ENCODE measurements at regions not wholly inside any gene's neighbourhood (a gene's known extent, or its start where the extent isn't known, plus 50 kb on each side); places are given as distances from the start of the nearest gene placed in this dataset.

DNA sequence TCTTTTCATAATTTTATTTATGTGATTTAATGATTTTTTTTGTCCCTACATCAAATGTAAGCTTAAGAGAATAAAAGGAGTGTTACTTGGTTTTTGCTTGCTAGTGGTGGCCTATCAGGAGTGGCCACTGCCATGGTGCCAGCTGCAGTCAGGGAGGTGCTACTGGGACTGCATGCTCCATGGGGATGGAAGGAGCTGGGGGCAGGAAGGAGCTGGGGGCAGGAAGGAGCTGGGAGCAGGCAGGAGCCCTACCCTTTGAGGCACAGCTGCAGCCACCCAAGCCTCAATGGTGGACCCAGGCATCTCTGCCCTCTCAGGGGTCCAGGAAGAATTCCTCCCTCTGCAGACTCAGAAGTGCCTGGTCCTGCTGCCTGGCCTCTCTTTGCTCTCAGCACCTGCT, 796.0 kb downstream of the SLC16A7 start:
- no peaks in the 10 kb centered on the region for H3K9me3 Mint-ChIP-seq
- H3K27ac Mint-ChIP-seq, result no peak overlapping the region
- no peaks in the 10 kb centered on the region for H3K36me3 Mint-ChIP-seq
- H3K27me3 Mint-ChIP-seq (ENCODE audit: low read depth), result no peaks in the 10 kb centered on the region
- H3K4me1 Mint-ChIP-seq, result no peaks in the 10 kb centered on the region
- DNase-seq (ENCODE audit: low spot score in 2 of 2, unreplicated experiment in 2 of 2), result no peak
- TF ChIP-seq, protein P1, sequence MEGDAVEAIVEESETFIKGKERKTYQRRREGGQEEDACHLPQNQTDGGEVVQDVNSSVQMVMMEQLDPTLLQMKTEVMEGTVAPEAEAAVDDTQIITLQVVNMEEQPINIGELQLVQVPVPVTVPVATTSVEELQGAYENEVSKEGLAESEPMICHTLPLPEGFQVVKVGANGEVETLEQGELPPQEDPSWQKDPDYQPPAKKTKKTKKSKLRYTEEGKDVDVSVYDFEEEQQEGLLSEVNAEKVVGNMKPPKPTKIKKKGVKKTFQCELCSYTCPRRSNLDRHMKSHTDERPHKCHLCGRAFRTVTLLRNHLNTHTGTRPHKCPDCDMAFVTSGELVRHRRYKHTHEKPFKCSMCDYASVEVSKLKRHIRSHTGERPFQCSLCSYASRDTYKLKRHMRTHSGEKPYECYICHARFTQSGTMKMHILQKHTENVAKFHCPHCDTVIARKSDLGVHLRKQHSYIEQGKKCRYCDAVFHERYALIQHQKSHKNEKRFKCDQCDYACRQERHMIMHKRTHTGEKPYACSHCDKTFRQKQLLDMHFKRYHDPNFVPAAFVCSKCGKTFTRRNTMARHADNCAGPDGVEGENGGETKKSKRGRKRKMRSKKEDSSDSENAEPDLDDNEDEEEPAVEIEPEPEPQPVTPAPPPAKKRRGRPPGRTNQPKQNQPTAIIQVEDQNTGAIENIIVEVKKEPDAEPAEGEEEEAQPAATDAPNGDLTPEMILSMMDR (IDR thresholded peaks at IDR 0.05; ENCODE audit: unreplicated experiment), result no peak
- H3K4me3 Mint-ChIP-seq, result no peak overlapping the region

DNA sequence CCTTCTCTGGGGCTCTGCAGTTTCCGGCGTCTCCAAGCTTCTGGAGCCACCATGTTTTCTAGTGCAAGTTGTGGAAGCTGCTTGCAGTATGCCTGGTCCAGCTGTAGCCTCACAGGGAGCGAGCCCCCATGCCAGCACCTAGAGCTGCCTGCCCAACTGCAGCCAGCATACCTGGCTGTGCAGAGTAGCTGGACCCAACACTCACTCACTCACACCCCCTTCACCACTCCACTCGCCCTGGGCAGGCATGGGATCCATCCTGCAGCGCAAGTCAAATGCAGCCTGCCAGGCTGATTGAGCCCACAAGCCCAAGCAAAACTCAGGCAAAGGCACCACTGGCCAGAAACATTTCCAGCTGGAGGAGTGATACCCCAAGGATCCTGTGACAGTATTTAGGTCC, 797.3 kb downstream of the SLC16A7 start:
- Mint-ChIP-seq H3K9me3 (no peaks in the 10 kb centered on the region), H3K27me3 (ENCODE audit: low read depth) (no peaks in the 10 kb centered on the region), H3K4me1 (no peaks in the 10 kb centered on the region), H3K27ac (no peak overlapping the region), H3K4me3 (no peak overlapping the region), H3K36me3 (no peaks in the 10 kb centered on the region)
- no peak for DNase-seq (ENCODE audit: low spot score in 2 of 2, unreplicated experiment in 2 of 2)
- TF ChIP-seq, protein P1 (IDR thresholded peaks at IDR 0.05; ENCODE audit: unreplicated experiment), result no peak

DNA sequence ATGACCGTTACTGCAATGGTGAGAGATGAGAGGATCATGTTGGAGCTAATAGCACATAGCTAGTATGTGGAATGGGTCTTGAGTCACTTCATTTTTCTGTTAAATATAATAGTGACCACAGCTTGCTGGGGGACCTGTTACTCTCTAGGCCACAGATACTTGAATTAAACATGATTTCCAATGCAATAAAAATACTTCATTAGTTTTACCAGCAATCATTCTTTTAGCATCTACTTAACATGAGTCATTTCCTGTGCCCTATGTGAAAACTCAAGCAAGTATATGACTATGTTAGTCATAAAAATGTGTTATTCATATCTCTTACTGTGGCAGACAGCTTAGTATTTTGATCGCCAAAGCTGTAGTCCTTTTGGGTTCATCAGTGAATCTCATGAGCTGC, 798.8 kb downstream of the SLC16A7 start:
- no peak overlapping the region for H3K4me3 Mint-ChIP-seq
- TF ChIP-seq, protein P1 (IDR thresholded peaks at IDR 0.05; ENCODE audit: unreplicated experiment), result no peak
- no peak for DNase-seq (ENCODE audit: low spot score in 2 of 2, unreplicated experiment in 2 of 2)
- no peak overlapping the region for H3K27ac Mint-ChIP-seq
- H3K9me3 Mint-ChIP-seq, result no peaks in the 10 kb centered on the region
- H3K4me1 Mint-ChIP-seq, result no peaks in the 10 kb centered on the region
- H3K36me3 Mint-ChIP-seq, result no peaks in the 10 kb centered on the region
- H3K27me3 Mint-ChIP-seq (ENCODE audit: low read depth), result no peaks in the 10 kb centered on the region

DNA sequence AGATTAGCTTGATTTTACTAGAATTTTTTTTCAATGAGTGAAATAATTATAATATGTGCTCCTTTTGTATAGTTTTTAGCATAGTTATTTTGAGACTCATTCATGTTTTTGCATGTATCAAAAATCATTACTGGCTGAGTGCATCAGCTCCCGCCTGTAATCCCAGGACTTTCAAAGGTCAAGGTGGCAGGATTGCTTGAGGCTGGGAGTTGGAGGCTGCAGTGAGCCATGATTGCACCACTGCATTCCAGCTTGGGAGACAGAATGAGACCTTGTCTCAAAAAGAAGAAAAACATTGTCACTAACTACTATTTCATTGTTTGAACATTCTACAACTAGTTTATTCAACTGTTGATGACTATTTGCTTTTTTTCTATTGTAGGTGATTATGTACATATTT, 802.7 kb downstream of the SLC16A7 start:
- TF ChIP-seq, protein P1 (IDR thresholded peaks at IDR 0.05; ENCODE audit: unreplicated experiment), result no peak
- Mint-ChIP-seq H3K27me3 (ENCODE audit: low read depth) (no peaks in the 10 kb centered on the region), H3K9me3 (no peaks in the 10 kb centered on the region), H3K4me1 (no peaks in the 10 kb centered on the region), H3K4me3 (no peak overlapping the region), H3K27ac (no peak overlapping the region), H3K36me3 (no peaks in the 10 kb centered on the region)
- no peak for DNase-seq (ENCODE audit: low spot score in 2 of 2, unreplicated experiment in 2 of 2)

DNA sequence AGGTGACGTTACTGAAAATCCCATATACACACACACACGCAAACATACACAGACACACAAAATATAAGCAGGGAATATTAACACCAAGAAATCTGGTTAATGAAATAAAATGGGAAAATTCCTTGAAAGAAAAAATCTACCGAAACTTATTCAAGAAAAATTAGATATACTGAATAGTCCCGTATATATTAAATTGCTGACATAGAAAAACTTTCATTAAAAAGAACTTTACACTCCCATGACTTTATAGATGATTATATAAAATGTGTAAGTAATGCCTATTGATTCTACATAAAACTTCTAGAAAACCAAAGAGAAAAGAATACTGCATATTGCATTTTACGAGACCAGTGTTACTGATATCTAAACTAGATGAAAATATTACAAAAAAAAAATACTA, 803.2 kb downstream of the SLC16A7 start:
- TF ChIP-seq, protein P1 (IDR thresholded peaks at IDR 0.05; ENCODE audit: unreplicated experiment), result no peak
- H3K4me3 Mint-ChIP-seq, result no peak overlapping the region
- no peaks in the 10 kb centered on the region for H3K36me3 Mint-ChIP-seq
- H3K27ac Mint-ChIP-seq, result no peak overlapping the region
- H3K9me3 Mint-ChIP-seq, result no peaks in the 10 kb centered on the region
- no peaks in the 10 kb centered on the region for H3K27me3 Mint-ChIP-seq (ENCODE audit: low read depth)
- H3K4me1 Mint-ChIP-seq, result no peaks in the 10 kb centered on the region
- DNase-seq (ENCODE audit: low spot score in 2 of 2, unreplicated experiment in 2 of 2), result no peak

DNA sequence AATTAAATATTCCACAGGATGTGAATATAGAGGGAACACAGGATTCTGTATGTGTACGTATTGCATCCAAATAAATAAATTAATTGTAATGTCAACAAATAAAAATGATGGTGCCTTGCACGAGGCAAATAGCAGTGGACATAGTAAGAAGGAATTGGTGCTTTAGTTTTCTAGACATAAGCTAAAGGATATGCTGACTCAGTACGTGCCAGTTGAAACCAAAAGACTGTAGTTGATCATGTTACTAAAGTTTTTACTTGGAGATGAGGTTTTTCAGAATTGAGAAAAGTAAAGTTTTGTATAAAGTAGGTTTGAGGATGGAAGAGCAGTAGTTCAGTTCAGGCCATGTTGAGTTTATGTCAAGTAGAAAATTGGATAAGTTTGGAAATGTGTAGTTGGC, 807.2 kb downstream of the SLC16A7 start:
- no peak for DNase-seq (ENCODE audit: low spot score in 2 of 2, unreplicated experiment in 2 of 2)
- H3K36me3 Mint-ChIP-seq, result no peaks in the 10 kb centered on the region
- no peaks in the 10 kb centered on the region for H3K9me3 Mint-ChIP-seq
- no peaks in the 10 kb centered on the region for H3K27me3 Mint-ChIP-seq (ENCODE audit: low read depth)
- TF ChIP-seq, protein P1 (IDR thresholded peaks at IDR 0.05; ENCODE audit: unreplicated experiment), result no peak
- no peak overlapping the region for H3K27ac Mint-ChIP-seq
- H3K4me1 Mint-ChIP-seq, result no peaks in the 10 kb centered on the region
- no peak overlapping the region for H3K4me3 Mint-ChIP-seq
